Ovary (tissue), 7 donors: ENCODE measurements at regions not wholly inside any gene's neighbourhood (a gene's known extent, or its start where the extent isn't known, plus 50 kb on each side); places are given as distances from the start of the nearest gene placed in this dataset.

Experiments
- DNase-seq, 5 donors: peaks; one replicate each; pipeline ENCODE4 v3.0.0-alpha.2; 2019 to 2020
- H3K27ac ChIP-seq, 2 donors: fragments of 200-600 bp; one replicate each; pipeline versions ENCODE4 v1.5.1 to v1.8.0; 2019 to 2022
- H3K27me3 ChIP-seq: fragments of 200-600 bp; one replicate; pipeline ENCODE4 v1.8.0; 2022
- H3K36me3 ChIP-seq: fragments of 200-600 bp; sonication (generic); one replicate; pipeline ENCODE4 v1.5.1; 2019
- H3K4me1 ChIP-seq: one replicate; pipeline ENCODE4 v1.8.1; 2013; ENCODE audit warnings: mild to moderate bottlenecking, moderate library complexity; ENCODE audit not compliant: insufficient read depth
- H3K4me3 ChIP-seq: fragments of 200-600 bp; sonication (generic); one replicate; pipeline ENCODE4 v1.5.1; 2017
- H3K9me3 ChIP-seq, 2 donors: fragments of 200-600 bp in 1 of 2; sonication (generic) in 1 of 2; one replicate each; pipeline versions ENCODE4 v1.5.1 to v1.8.1; 2013 to 2019; ENCODE audit warnings: mild to moderate bottlenecking in 1 of 2, moderate library complexity in 1 of 2
- CTCF ChIP-seq, 3 donors: fragments of 450-650 bp in 2 of 3; fragments of 200-600 bp in 1 of 3; IDR thresholded peaks; one replicate each; pipeline versions ENCODE4 v1.5.1 to v1.8.0; 2016 to 2022; ENCODE audit warnings: antibody characterized with exemption in 3 of 3, mild to moderate bottlenecking in 1 of 3
- EP300 ChIP-seq: sonication (generic); formaldehyde crosslinking; IDR thresholded peaks from one replicate; pipeline ENCODE4 v1.6.1; 2017; ENCODE audit warnings: antibody characterized with exemption
- POLR2A ChIP-seq: fragments of 450-650 bp; IDR thresholded peaks from one replicate; pipeline ENCODE4 v1.6.1; 2017; ENCODE audit warnings: antibody characterized with exemption, mild to moderate bottlenecking, moderate library complexity
- whole genome bisulfite sequencing, 3 donors: extraction: QIAGEN DNeasy Blood & Tissue Kit in 1 of 3; methylation state at CpG; one replicate each; pipeline versions ENCODE4 v1.1.5 to v1.1.7; 2013 to 2017; 5-methylcytosine and 5-hydroxymethylcytosine counted together
- intact Hi-C, 4 donors: fragments of 100-400 bp; cut with DNase I; formaldehyde crosslinking; loops; one replicate each; pipeline versions ENCODE4 v1.11.0 to v1.15.1; 2022 to 2023
- donor health status: DM: no; HTN: no; CAD: no; lungs with moderate emphysema.
- donor health status: DM: no; HTN: no; CAD: no.
- donor health status: Bipolar disorder and iron deficiency.
- donor health status: DM: no; HTN: no; CAD: no.
- donor health status: DM: yes; HTN: yes; CAD: no.

- no peaks in the 10 kb centered on the region for H3K9me3 ChIP-seq
- TF ChIP-seq POLR2A: no peak
- no peak for TF ChIP-seq CTCF (IDR thresholded peaks at IDR 0.05)
- no peak for TF ChIP-seq EP300
- H3K4me3 ChIP-seq: no peak overlapping the region
- H3K27me3 ChIP-seq: no peaks in the 10 kb centered on the region
- no peaks in the 10 kb centered on the region for H3K36me3 ChIP-seq
- intact Hi-C loops: no loop called here
- DNase-seq: no peak
- 93 to 97% (median 97%) methylated on average over 9 of the region's 9 CpGs for WGBS, 3 donors
- H3K4me1 ChIP-seq: no peaks in the 10 kb centered on the region
- no peak overlapping the region for H3K27ac ChIP-seq
Measured at GRCh38 chr7:46209611-46210388, 288.7 kb upstream of the IGFBP3 start.

- no peak for DNase-seq
- 84 to 87% (median 86%) methylated on average over 12 of the region's 12 CpGs for WGBS, 3 donors
- H3K4me1 ChIP-seq: no peaks in the 10 kb centered on the region
- H3K27ac ChIP-seq: no peak overlapping the region
- H3K4me3 ChIP-seq: no peak overlapping the region
- no peaks in the 10 kb centered on the region for H3K9me3 ChIP-seq
- TF ChIP-seq CTCF (IDR thresholded peaks at IDR 0.05) (no peak), EP300 (no peak), POLR2A (no peak)
- intact Hi-C loops: no loop called here
- H3K36me3 ChIP-seq: no peaks in the 10 kb centered on the region
- no peaks in the 10 kb centered on the region for H3K27me3 ChIP-seq
Measured at GRCh38 chr7:46208635-46209525, 287.8 kb upstream of the IGFBP3 start.

- Histone ChIP-seq H3K27ac (no peak overlapping the region), H3K4me3 (no peak overlapping the region), H3K27me3 (no peaks in the 10 kb centered on the region), H3K36me3 (no peaks in the 10 kb centered on the region), H3K9me3 (no peaks in the 10 kb centered on the region), H3K4me1 (no peaks in the 10 kb centered on the region)
- no peak for DNase-seq
- TF ChIP-seq EP300 (no peak), POLR2A (no peak), CTCF (IDR thresholded peaks at IDR 0.05) (no peak)
- intact Hi-C loops: no loop called here
- 82 to 88% (median 83%) methylated on average over 5 of the region's 5 CpGs for WGBS, 3 donors
Measured at GRCh38 chr7:46207931-46208634, 287.0 kb upstream of the IGFBP3 start.

GRCh38 chr7:46206476-46207060 lies 285.5 kb upstream of the IGFBP3 start:
- Histone ChIP-seq H3K4me1 (no peaks in the 10 kb centered on the region), H3K36me3 (no peaks in the 10 kb centered on the region), H3K27me3 (no peaks in the 10 kb centered on the region), H3K27ac (no peak overlapping the region), H3K4me3 (no peak overlapping the region), H3K9me3 (no peaks in the 10 kb centered on the region)
- WGBS, 3 donors: 81 to 92% (median 81%) methylated on average over 4 of the region's 4 CpGs
- DNase-seq: no peak
- intact Hi-C loops: no loop called here
- no peak for TF ChIP-seq CTCF (IDR thresholded peaks at IDR 0.05)
- no peak for TF ChIP-seq EP300
- no peak for TF ChIP-seq POLR2A
